ENCODE measurements at regions not wholly inside any gene's neighbourhood (a gene's known extent, or its start where the extent isn't known, plus 50 kb on each side); places are given as distances from the start of the nearest gene placed in this dataset.

- DNase-seq: no peak
These were observed 225.9 kb upstream of the CITED2 start for GRCh38 chr6:139600343-139600742.

GRCh38 chr6:139597771-139598755, 223.6 kb upstream of the CITED2 start:
- DNase-seq: peak; percentile 78

- DNase-seq: no peak
These were observed 222.8 kb upstream of the CITED2 start for GRCh38 chr6:139597087-139597763.

- no peak for DNase-seq
These were observed 220.7 kb upstream of the CITED2 start for GRCh38 chr6:139595183-139595582.

GRCh38 chr6:139594333-139594965, 220.0 kb upstream of the CITED2 start:
- DNase-seq: no peak

GRCh38 chr6:139593081-139593480, 218.6 kb upstream of the CITED2 start:
- no peak for DNase-seq

GRCh38 chr6:139592011-139592410, 217.6 kb upstream of the CITED2 start:
- DNase-seq: no peak

- no peak for DNase-seq
These were observed 216.8 kb upstream of the CITED2 start for GRCh38 chr6:139591075-139591865.

GRCh38 chr6:139590206-139590605, 215.8 kb upstream of the CITED2 start:
- DNase-seq: no peak

- DNase-seq: no peak
These were observed 214.5 kb upstream of the CITED2 start for GRCh38 chr6:139588734-139589593.

GRCh38 chr6:139588076-139588639, 213.7 kb upstream of the CITED2 start:
- DNase-seq: no peak

- DNase-seq: no peak
These were observed 213.0 kb upstream of the CITED2 start for GRCh38 chr6:139587469-139587868.

GRCh38 chr6:139586273-139586672, 211.8 kb upstream of the CITED2 start:
- DNase-seq: no peak

- no peak for DNase-seq
These were observed 210.2 kb upstream of the CITED2 start for GRCh38 chr6:139584599-139584998.

GRCh38 chr6:139583420-139583819, 209.0 kb upstream of the CITED2 start:
- DNase-seq: no peak

- no peak for DNase-seq
These were observed 208.5 kb upstream of the CITED2 start for GRCh38 chr6:139582956-139583355.

GRCh38 chr6:139581485-139581865, 207.0 kb upstream of the CITED2 start:
- DNase-seq: no peak

- no peak for DNase-seq
These were observed 206.4 kb upstream of the CITED2 start for GRCh38 chr6:139580592-139581484.

- DNase-seq: no peak
These were observed 203.5 kb upstream of the CITED2 start for GRCh38 chr6:139577763-139578604.

All from hindlimb muscle (tissue), 1 donor.